ENCODE measurements at regions not wholly inside any gene's neighbourhood (a gene's known extent, or its start where the extent isn't known, plus 50 kb on each side); places are given as distances from the start of the nearest gene placed in this dataset.

DNA sequence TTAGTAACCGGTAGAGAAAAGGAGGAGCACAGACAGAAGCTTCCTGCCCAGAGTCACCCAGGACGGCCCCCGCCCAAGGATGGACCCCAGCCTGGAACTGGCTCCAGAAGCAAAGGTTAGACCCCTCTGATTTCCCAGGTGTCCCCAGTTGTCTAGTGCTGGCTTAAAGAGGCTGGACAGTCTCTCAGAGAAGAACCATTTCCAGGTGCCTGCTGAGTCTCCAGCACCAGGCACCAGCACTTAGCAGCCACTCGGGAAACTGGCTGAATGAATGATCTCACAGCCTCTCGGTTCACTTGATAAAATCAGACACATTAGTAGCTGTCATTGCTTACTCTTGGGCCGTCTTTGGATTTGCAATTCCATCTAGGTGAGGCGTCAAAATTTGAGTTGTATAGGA, 139.7 kb upstream of the HES1 start:
- TF ChIP-seq, protein P1, sequence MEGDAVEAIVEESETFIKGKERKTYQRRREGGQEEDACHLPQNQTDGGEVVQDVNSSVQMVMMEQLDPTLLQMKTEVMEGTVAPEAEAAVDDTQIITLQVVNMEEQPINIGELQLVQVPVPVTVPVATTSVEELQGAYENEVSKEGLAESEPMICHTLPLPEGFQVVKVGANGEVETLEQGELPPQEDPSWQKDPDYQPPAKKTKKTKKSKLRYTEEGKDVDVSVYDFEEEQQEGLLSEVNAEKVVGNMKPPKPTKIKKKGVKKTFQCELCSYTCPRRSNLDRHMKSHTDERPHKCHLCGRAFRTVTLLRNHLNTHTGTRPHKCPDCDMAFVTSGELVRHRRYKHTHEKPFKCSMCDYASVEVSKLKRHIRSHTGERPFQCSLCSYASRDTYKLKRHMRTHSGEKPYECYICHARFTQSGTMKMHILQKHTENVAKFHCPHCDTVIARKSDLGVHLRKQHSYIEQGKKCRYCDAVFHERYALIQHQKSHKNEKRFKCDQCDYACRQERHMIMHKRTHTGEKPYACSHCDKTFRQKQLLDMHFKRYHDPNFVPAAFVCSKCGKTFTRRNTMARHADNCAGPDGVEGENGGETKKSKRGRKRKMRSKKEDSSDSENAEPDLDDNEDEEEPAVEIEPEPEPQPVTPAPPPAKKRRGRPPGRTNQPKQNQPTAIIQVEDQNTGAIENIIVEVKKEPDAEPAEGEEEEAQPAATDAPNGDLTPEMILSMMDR (IDR thresholded peaks at IDR 0.05 in 2 of 3, conservative IDR thresholded peaks at IDR 0.05 in 1 of 3; ENCODE audit: borderline replicate concordance in 1 of 3, insufficient read depth in 1 of 3, low read depth in 2 of 3, low read length in 2 of 3): no peak
- TF ChIP-seq, protein P2, sequence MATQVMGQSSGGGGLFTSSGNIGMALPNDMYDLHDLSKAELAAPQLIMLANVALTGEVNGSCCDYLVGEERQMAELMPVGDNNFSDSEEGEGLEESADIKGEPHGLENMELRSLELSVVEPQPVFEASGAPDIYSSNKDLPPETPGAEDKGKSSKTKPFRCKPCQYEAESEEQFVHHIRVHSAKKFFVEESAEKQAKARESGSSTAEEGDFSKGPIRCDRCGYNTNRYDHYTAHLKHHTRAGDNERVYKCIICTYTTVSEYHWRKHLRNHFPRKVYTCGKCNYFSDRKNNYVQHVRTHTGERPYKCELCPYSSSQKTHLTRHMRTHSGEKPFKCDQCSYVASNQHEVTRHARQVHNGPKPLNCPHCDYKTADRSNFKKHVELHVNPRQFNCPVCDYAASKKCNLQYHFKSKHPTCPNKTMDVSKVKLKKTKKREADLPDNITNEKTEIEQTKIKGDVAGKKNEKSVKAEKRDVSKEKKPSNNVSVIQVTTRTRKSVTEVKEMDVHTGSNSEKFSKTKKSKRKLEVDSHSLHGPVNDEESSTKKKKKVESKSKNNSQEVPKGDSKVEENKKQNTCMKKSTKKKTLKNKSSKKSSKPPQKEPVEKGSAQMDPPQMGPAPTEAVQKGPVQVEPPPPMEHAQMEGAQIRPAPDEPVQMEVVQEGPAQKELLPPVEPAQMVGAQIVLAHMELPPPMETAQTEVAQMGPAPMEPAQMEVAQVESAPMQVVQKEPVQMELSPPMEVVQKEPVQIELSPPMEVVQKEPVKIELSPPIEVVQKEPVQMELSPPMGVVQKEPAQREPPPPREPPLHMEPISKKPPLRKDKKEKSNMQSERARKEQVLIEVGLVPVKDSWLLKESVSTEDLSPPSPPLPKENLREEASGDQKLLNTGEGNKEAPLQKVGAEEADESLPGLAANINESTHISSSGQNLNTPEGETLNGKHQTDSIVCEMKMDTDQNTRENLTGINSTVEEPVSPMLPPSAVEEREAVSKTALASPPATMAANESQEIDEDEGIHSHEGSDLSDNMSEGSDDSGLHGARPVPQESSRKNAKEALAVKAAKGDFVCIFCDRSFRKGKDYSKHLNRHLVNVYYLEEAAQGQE (IDR thresholded peaks at IDR 0.05; ENCODE audit: low read depth): no peak
- TF ChIP-seq CBX3 (IDR thresholded peaks at IDR 0.05; ENCODE audit: low read depth) (no peak), POLR2A (IDR thresholded peaks at IDR 0.05; ENCODE audit: borderline replicate concordance, extremely low read depth, insufficient read depth, insufficient read length) (no peak), POLR2AphosphoS5 (IDR thresholded peaks at IDR 0.05; ENCODE audit: low read depth, low read length) (no peak), SRF (IDR thresholded peaks at IDR 0.05; ENCODE audit: low read depth) (no peak), FOSL1 (IDR thresholded peaks at IDR 0.05; ENCODE audit: low read depth) (no peak), SIN3A (IDR thresholded peaks at IDR 0.05; ENCODE audit: low read depth) (no peak), RAD21 (IDR thresholded peaks at IDR 0.05; ENCODE audit: low read depth) (no peak), ZNF274 (IDR thresholded peaks at IDR 0.05; ENCODE audit: low read depth, low read length) (no peak), ELF1 (IDR thresholded peaks at IDR 0.05; ENCODE audit: borderline replicate concordance, low read depth) (no peak), EGR1 (IDR thresholded peaks at IDR 0.05; ENCODE audit: low read depth) (no peak), YY1 (IDR thresholded peaks at IDR 0.05; ENCODE audit: extremely low read depth, insufficient replicate concordance, low read depth, low read length) (no peak)
- TF ChIP-seq, protein P3, sequence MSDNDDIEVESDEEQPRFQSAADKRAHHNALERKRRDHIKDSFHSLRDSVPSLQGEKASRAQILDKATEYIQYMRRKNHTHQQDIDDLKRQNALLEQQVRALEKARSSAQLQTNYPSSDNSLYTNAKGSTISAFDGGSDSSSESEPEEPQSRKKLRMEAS (IDR thresholded peaks at IDR 0.05): no peak
